GM23338 (cell line): ENCODE measurements at regions not wholly inside any gene's neighbourhood (a gene's known extent, or its start where the extent isn't known, plus 50 kb on each side); places are given as distances from the start of the nearest gene placed in this dataset.

ENCODE experiments used
- ATAC-seq: fragments of 200-7000 bp; cut with Tn5 transposase; 3 replicates; pipeline ENCODE4 v1.9.1; 2020
- DNase-seq: peaks from one replicate; pipeline ENCODE4 v3.0.0-alpha.2; 2015; ENCODE audit warnings: low spot score
- H2AFZ ChIP-seq: fragments of 200-600 bp; sonication (generic); 2 replicates; pipeline ENCODE4 v1.8.0; 2016; ENCODE audit warnings: antibody characterized with exemption, mild to moderate bottlenecking, moderate library complexity
- H3F3A ChIP-seq: fragments of 200-600 bp; sonication (generic); replicated peaks from 2 replicates; pipeline ENCODE4 v1.8.0; 2017; ENCODE audit warnings: antibody characterized with exemption, mixed run types, low read depth
- H3K27ac ChIP-seq: fragments of 200-600 bp; sonication (generic); 2 replicates; pipeline ENCODE4 v1.6.1; 2016; ENCODE audit warnings: low read depth
- H3K27me3 ChIP-seq: fragments of 200-600 bp; sonication (generic); 2 replicates; pipeline ENCODE4 v1.8.0; 2016; ENCODE audit warnings: mild to moderate bottlenecking, mixed run types, moderate library complexity; ENCODE audit not compliant: insufficient read depth
- H3K36me3 ChIP-seq: fragments of 200-600 bp; sonication (generic); 2 replicates; pipeline ENCODE4 v1.8.0; 2016; ENCODE audit warnings: mild to moderate bottlenecking; ENCODE audit not compliant: insufficient read depth
- H3K4me1 ChIP-seq: fragments of 200-600 bp; sonication (generic); 2 replicates; pipeline ENCODE4 v1.8.0; 2016; ENCODE audit warnings: mild to moderate bottlenecking, moderate library complexity; ENCODE audit not compliant: insufficient read depth
- H3K4me2 ChIP-seq: fragments of 200-600 bp; sonication (generic); 2 replicates; pipeline ENCODE4 v1.7.1; 2017; ENCODE audit warnings: mixed run types
- H3K4me3 ChIP-seq: fragments of 200-600 bp; sonication (generic); 2 replicates; pipeline ENCODE4 v1.6.1; 2016; ENCODE audit warnings: mixed run types
- H3K79me2 ChIP-seq: fragments of 200-600 bp; sonication (generic); replicated peaks from 2 replicates; pipeline ENCODE4 v1.8.0; 2017; ENCODE audit warnings: mild to moderate bottlenecking; ENCODE audit not compliant: insufficient read depth
- H3K9me2 ChIP-seq: fragments of 200-600 bp; sonication (generic); 2 replicates; pipeline ENCODE4 v1.8.0; 2017; ENCODE audit not compliant: insufficient read depth
- H4K20me1 ChIP-seq: fragments of 200-600 bp; sonication (generic); replicated peaks from 2 replicates; pipeline ENCODE4 v1.8.0; 2017; ENCODE audit warnings: mild to moderate bottlenecking; ENCODE audit not compliant: insufficient read depth
- H3K27ac Mint-ChIP-seq: 2 replicates; pipeline ENCODE4 v1.8.0; 2020; ENCODE audit warnings: inconsistent platforms, mild to moderate bottlenecking, moderate library complexity, mixed read lengths
- H3K27me3 Mint-ChIP-seq: 3 replicates; pipeline ENCODE4 v1.8.0; 2022; ENCODE audit warnings: low read depth, mild to moderate bottlenecking, moderate library complexity, mixed read lengths, inconsistent platforms; ENCODE audit not compliant: insufficient read depth, poor library complexity
- H3K36me3 Mint-ChIP-seq: 3 replicates; pipeline ENCODE4 v1.8.0; 2021; ENCODE audit warnings: low read depth, mild to moderate bottlenecking, inconsistent platforms, moderate library complexity, mixed read lengths
- H3K4me1 Mint-ChIP-seq: 3 replicates; pipeline ENCODE4 v1.8.0; 2020; ENCODE audit warnings: mild to moderate bottlenecking, inconsistent platforms, mixed read lengths
- H3K4me3 Mint-ChIP-seq: 3 replicates; pipeline ENCODE4 v1.8.0; 2021; ENCODE audit warnings: moderate library complexity, mild to moderate bottlenecking, inconsistent platforms, mixed read lengths
- H3K9me3 Mint-ChIP-seq: 3 replicates; pipeline ENCODE4 v1.8.0; 2020; ENCODE audit warnings: moderate library complexity, mild to moderate bottlenecking, inconsistent platforms, mixed read lengths
- CREB1 ChIP-seq: fragments of 250-450 bp; sonication (Bioruptor Pico); IDR thresholded peaks from 2 replicates; pipeline ENCODE4 v1.5.0; 2020; ENCODE audit warnings: low read depth, mild to moderate bottlenecking, moderate library complexity
- EZH2 ChIP-seq: fragments of 200-600 bp; sonication (generic); IDR thresholded peaks from one replicate; pipeline ENCODE4 v1.8.0; 2017; ENCODE audit warnings: antibody characterized with exemption, mild to moderate bottlenecking, low read depth; ENCODE audit not compliant: unreplicated experiment
- EZH2phosphoT487 ChIP-seq: fragments of 200-600 bp; sonication (generic); IDR thresholded peaks from one replicate; pipeline ENCODE4 v1.8.1; 2018; ENCODE audit warnings: antibody characterized with exemption; ENCODE audit not compliant: unreplicated experiment
- NANOG ChIP-seq: IDR thresholded peaks from 2 replicates; pipeline ENCODE4 v1.6.1; 2016; ENCODE audit warnings: antibody characterized with exemption, borderline replicate concordance
- POLR2AphosphoS5 ChIP-seq: IDR thresholded peaks from 2 replicates; pipeline ENCODE4 v1.6.1; 2016; ENCODE audit warnings: antibody characterized with exemption, low read depth
- STAT1 ChIP-seq: IDR thresholded peaks from one replicate; pipeline ENCODE4 v1.6.1; 2016; ENCODE audit warnings: antibody characterized with exemption; ENCODE audit not compliant: unreplicated experiment
- ZNF114 ChIP-seq: fragments of 250-450 bp; sonication (Bioruptor Pico); IDR thresholded peaks from 2 replicates; pipeline ENCODE4 v1.5.0; 2020; ENCODE audit warnings: mild to moderate bottlenecking, moderate library complexity
- ZNF331 ChIP-seq: fragments of 250-450 bp; sonication (Bioruptor Pico); IDR thresholded peaks from 2 replicates; pipeline ENCODE4 v1.5.0; 2020; ENCODE audit warnings: low read depth, mild to moderate bottlenecking, moderate library complexity
- TF ChIP-seq, protein P1 (sequence below), 2 experiments: fragments of 200-600 bp in 1 of 2; sonication (generic) in 1 of 2; conservative IDR thresholded peaks; 2 replicates each; pipeline versions ENCODE4 v1.5.1 to v1.6.1; 2016 to 2017; ENCODE audit warnings: antibody characterized with exemption in 2 of 2, low read depth in 2 of 2, mild to moderate bottlenecking in 2 of 2, moderate library complexity in 1 of 2
- TF ChIP-seq, protein P2 (sequence below): IDR thresholded peaks from one replicate; pipeline ENCODE4 v1.6.1; 2018; ENCODE audit warnings: antibody characterized with exemption; ENCODE audit not compliant: unreplicated experiment
- TF ChIP-seq, protein P3 (sequence below): fragments of 250-450 bp; sonication (Bioruptor Pico); IDR thresholded peaks from 2 replicates; pipeline ENCODE4 v1.5.0; 2020; ENCODE audit warnings: mild to moderate bottlenecking, moderate library complexity
- TF ChIP-seq, protein P4 (sequence below): IDR thresholded peaks from 2 replicates; pipeline ENCODE4 v1.6.1; 2016; ENCODE audit warnings: antibody characterized with exemption

DNA sequence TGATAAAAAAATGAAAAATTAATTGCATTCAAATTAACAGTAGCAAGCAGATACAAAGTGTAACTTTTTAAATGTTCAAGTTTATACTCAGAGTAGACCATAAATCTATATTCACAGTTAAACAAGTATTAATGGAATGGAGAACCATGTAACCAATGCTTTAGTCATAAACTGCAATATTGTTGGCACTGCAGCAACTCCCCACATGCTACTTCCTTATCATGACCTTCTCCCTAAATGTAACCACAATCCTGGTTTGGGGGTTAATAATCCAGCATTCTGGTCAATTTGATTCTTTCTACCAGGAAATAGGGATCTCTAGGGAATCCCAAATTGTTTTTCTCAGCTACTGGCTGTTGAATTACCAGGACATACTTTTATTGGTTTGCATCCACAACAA, 223.9 kb upstream of the DCAF8L1 start (continued):
- TF ChIP-seq, protein P1, sequence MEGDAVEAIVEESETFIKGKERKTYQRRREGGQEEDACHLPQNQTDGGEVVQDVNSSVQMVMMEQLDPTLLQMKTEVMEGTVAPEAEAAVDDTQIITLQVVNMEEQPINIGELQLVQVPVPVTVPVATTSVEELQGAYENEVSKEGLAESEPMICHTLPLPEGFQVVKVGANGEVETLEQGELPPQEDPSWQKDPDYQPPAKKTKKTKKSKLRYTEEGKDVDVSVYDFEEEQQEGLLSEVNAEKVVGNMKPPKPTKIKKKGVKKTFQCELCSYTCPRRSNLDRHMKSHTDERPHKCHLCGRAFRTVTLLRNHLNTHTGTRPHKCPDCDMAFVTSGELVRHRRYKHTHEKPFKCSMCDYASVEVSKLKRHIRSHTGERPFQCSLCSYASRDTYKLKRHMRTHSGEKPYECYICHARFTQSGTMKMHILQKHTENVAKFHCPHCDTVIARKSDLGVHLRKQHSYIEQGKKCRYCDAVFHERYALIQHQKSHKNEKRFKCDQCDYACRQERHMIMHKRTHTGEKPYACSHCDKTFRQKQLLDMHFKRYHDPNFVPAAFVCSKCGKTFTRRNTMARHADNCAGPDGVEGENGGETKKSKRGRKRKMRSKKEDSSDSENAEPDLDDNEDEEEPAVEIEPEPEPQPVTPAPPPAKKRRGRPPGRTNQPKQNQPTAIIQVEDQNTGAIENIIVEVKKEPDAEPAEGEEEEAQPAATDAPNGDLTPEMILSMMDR (conservative IDR thresholded peaks at IDR 0.05; ENCODE audit: low read depth in 2 of 2): no peak
- TF ChIP-seq NANOG (no peak), CREB1 (CRISPR knock-in tag) (no peak), EZH2 (no peak)
- TF ChIP-seq, protein P2, sequence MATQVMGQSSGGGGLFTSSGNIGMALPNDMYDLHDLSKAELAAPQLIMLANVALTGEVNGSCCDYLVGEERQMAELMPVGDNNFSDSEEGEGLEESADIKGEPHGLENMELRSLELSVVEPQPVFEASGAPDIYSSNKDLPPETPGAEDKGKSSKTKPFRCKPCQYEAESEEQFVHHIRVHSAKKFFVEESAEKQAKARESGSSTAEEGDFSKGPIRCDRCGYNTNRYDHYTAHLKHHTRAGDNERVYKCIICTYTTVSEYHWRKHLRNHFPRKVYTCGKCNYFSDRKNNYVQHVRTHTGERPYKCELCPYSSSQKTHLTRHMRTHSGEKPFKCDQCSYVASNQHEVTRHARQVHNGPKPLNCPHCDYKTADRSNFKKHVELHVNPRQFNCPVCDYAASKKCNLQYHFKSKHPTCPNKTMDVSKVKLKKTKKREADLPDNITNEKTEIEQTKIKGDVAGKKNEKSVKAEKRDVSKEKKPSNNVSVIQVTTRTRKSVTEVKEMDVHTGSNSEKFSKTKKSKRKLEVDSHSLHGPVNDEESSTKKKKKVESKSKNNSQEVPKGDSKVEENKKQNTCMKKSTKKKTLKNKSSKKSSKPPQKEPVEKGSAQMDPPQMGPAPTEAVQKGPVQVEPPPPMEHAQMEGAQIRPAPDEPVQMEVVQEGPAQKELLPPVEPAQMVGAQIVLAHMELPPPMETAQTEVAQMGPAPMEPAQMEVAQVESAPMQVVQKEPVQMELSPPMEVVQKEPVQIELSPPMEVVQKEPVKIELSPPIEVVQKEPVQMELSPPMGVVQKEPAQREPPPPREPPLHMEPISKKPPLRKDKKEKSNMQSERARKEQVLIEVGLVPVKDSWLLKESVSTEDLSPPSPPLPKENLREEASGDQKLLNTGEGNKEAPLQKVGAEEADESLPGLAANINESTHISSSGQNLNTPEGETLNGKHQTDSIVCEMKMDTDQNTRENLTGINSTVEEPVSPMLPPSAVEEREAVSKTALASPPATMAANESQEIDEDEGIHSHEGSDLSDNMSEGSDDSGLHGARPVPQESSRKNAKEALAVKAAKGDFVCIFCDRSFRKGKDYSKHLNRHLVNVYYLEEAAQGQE: no peak

DNA sequence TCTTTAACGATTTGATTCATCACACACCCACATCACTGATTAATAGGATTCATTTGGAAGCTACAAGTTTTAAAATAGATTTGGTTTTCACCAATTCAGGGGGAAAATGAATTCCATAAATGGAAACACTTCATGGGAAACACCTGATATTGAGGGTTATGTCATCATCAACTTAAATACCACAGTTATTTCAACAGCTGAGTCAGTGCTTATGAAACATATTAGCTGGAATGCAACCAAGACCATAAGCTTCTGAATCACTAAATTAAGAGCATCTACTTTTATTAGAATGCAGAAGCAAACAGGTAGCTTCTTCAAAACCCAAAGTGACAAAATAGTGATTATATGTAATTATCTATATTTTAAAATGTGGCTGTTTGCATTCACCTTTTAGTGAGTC, 207.8 kb upstream of the DCAF8L1 start:
- Mint-ChIP-seq H3K27ac (no peak overlapping the region), H3K4me1 (no peaks in the 10 kb centered on the region), H3K9me3 (no peaks in the 10 kb centered on the region), H3K36me3 (no peaks in the 10 kb centered on the region), H3K4me3 (no peak overlapping the region), H3K27me3 (no peaks in the 10 kb centered on the region)
- Histone ChIP-seq H3K27me3 (no peaks in the 10 kb centered on the region), H3K79me2 (no peaks in the 10 kb centered on the region), H3K36me3 (no peaks in the 10 kb centered on the region), H3K27ac (no peak overlapping the region), H3K4me2 (no peak overlapping the region), H3K4me3 (no peak overlapping the region), H3F3A (no peaks in the 10 kb centered on the region), H3K4me1 (no peaks in the 10 kb centered on the region), H2AFZ (no peak overlapping the region), H4K20me1 (no peaks in the 10 kb centered on the region), H3K9me2 (no peaks in the 10 kb centered on the region)
- DNase-seq (no peak), ATAC-seq (no peak)
- TF ChIP-seq EZH2phosphoT487 (no peak), ZNF331 (CRISPR knock-in tag) (no peak), CREB1 (CRISPR knock-in tag) (no peak), NANOG (no peak), ZNF114 (CRISPR knock-in tag) (no peak), EZH2 (no peak), STAT1 (no peak), POLR2AphosphoS5 (no peak)
- TF ChIP-seq, protein P3, sequence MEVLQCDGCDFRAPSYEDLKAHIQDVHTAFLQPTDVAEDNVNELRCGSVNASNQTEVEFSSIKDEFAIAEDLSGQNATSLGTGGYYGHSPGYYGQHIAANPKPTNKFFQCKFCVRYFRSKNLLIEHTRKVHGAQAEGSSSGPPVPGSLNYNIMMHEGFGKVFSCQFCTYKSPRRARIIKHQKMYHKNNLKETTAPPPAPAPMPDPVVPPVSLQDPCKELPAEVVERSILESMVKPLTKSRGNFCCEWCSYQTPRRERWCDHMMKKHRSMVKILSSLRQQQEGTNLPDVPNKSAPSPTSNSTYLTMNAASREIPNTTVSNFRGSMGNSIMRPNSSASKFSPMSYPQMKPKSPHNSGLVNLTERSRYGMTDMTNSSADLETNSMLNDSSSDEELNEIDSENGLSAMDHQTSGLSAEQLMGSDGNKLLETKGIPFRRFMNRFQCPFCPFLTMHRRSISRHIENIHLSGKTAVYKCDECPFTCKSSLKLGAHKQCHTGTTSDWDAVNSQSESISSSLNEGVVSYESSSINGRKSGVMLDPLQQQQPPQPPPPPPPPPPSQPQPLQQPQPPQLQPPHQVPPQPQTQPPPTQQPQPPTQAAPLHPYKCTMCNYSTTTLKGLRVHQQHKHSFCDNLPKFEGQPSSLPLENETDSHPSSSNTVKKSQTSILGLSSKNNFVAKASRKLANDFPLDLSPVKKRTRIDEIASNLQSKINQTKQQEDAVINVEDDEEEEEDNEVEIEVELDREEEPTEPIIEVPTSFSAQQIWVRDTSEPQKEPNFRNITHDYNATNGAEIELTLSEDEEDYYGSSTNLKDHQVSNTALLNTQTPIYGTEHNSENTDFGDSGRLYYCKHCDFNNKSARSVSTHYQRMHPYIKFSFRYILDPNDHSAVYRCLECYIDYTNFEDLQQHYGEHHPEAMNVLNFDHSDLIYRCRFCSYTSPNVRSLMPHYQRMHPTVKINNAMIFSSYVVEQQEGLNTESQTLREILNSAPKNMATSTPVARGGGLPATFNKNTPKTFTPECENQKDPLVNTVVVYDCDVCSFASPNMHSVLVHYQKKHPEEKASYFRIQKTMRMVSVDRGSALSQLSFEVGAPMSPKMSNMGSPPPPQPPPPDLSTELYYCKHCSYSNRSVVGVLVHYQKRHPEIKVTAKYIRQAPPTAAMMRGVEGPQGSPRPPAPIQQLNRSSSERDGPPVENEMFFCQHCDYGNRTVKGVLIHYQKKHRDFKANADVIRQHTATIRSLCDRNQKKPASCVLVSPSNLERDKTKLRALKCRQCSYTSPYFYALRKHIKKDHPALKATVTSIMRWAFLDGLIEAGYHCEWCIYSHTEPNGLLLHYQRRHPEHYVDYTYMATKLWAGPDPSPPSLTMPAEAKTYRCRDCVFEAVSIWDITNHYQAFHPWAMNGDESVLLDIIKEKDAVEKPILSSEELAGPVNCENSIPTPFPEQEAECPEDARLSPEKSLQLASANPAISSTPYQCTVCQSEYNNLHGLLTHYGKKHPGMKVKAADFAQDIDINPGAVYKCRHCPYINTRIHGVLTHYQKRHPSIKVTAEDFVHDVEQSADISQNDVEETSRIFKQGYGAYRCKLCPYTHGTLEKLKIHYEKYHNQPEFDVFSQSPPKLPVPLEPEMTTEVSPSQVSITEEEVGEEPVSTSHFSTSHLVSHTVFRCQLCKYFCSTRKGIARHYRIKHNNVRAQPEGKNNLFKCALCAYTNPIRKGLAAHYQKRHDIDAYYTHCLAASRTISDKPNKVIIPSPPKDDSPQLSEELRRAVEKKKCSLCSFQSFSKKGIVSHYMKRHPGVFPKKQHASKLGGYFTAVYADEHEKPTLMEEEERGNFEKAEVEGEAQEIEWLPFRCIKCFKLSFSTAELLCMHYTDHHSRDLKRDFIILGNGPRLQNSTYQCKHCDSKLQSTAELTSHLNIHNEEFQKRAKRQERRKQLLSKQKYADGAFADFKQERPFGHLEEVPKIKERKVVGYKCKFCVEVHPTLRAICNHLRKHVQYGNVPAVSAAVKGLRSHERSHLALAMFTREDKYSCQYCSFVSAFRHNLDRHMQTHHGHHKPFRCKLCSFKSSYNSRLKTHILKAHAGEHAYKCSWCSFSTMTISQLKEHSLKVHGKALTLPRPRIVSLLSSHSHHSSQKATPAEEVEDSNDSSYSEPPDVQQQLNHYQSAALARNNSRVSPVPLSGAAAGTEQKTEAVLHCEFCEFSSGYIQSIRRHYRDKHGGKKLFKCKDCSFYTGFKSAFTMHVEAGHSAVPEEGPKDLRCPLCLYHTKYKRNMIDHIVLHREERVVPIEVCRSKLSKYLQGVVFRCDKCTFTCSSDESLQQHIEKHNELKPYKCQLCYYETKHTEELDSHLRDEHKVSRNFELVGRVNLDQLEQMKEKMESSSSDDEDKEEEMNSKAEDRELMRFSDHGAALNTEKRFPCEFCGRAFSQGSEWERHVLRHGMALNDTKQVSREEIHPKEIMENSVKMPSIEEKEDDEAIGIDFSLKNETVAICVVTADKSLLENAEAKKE (CRISPR knock-in tag): no peak
- TF ChIP-seq, protein P4, sequence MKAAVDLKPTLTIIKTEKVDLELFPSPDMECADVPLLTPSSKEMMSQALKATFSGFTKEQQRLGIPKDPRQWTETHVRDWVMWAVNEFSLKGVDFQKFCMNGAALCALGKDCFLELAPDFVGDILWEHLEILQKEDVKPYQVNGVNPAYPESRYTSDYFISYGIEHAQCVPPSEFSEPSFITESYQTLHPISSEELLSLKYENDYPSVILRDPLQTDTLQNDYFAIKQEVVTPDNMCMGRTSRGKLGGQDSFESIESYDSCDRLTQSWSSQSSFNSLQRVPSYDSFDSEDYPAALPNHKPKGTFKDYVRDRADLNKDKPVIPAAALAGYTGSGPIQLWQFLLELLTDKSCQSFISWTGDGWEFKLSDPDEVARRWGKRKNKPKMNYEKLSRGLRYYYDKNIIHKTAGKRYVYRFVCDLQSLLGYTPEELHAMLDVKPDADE: no peak
